Chondrocyte (in vitro differentiated cells): ENCODE measurements at regions not wholly inside any gene's neighbourhood (a gene's known extent, or its start where the extent isn't known, plus 50 kb on each side); places are given as distances from the start of the nearest gene placed in this dataset.
A peak's percentile ranks its signal among the peaks of the same experiment; 100 is the strongest.

Experiments
- DNase-seq: peaks from one replicate; pipeline ENCODE4 v3.0.0; 2021; ENCODE audit warnings: mixed read lengths, low spot score
- H3K27ac Mint-ChIP-seq: one replicate; pipeline ENCODE4 v1.8.0; 2021; ENCODE audit warnings: mild to moderate bottlenecking, moderate library complexity, mixed read lengths; ENCODE audit not compliant: unreplicated experiment
- H3K27me3 Mint-ChIP-seq: 2 replicates; pipeline ENCODE4 v1.8.0; 2021; ENCODE audit warnings: low read depth, mixed read lengths
- H3K36me3 Mint-ChIP-seq: 2 replicates; pipeline ENCODE4 v1.8.0; 2021; ENCODE audit warnings: low read depth, mixed read lengths
- H3K4me1 Mint-ChIP-seq: 2 replicates; pipeline ENCODE4 v1.8.0; 2021; ENCODE audit warnings: low read depth, mild to moderate bottlenecking, mixed read lengths
- H3K4me3 Mint-ChIP-seq: one replicate; pipeline ENCODE4 v1.8.0; 2021; ENCODE audit warnings: mild to moderate bottlenecking, moderate library complexity, mixed read lengths; ENCODE audit not compliant: unreplicated experiment
- H3K9me3 Mint-ChIP-seq: 2 replicates; pipeline ENCODE4 v1.8.0; 2021; ENCODE audit warnings: low read depth, mixed read lengths
- TF ChIP-seq, protein P1 (sequence below): fragments of 200-600 bp; sonication (generic); IDR thresholded peaks from 2 replicates; pipeline ENCODE4 v1.5.0; 2021; ENCODE audit warnings: antibody characterized with exemption, mild to moderate bottlenecking, moderate library complexity

DNA sequence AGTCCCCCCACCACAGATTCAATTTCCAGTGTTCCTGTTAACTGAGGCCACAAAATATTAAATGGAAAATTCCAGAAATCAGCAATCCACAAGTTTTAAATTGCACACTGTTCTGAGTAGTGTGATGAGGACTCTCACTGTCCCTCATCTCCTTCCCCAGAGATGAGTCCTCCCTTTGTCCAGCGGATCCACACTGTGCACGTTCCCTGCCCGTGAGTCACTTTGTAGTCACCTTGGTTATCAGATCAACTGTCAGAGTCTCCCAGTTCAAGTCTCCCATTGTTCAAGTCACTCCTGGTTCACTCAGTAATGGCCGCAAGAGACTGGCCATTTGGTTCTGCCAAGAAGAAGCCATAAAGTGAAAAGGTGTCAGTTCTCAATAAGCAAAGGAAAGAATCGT, 168.6 kb upstream of the AFDN start:
- no peak overlapping the region for H3K27ac Mint-ChIP-seq
- TF ChIP-seq, protein P1, sequence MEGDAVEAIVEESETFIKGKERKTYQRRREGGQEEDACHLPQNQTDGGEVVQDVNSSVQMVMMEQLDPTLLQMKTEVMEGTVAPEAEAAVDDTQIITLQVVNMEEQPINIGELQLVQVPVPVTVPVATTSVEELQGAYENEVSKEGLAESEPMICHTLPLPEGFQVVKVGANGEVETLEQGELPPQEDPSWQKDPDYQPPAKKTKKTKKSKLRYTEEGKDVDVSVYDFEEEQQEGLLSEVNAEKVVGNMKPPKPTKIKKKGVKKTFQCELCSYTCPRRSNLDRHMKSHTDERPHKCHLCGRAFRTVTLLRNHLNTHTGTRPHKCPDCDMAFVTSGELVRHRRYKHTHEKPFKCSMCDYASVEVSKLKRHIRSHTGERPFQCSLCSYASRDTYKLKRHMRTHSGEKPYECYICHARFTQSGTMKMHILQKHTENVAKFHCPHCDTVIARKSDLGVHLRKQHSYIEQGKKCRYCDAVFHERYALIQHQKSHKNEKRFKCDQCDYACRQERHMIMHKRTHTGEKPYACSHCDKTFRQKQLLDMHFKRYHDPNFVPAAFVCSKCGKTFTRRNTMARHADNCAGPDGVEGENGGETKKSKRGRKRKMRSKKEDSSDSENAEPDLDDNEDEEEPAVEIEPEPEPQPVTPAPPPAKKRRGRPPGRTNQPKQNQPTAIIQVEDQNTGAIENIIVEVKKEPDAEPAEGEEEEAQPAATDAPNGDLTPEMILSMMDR = no peak
- H3K4me1 Mint-ChIP-seq = peaks cover 13% of the 10 kb centered on the region
- H3K36me3 Mint-ChIP-seq = peaks cover 2% of the 10 kb centered on the region
- DNase-seq = no peak
- peaks cover 2% of the 10 kb centered on the region for H3K27me3 Mint-ChIP-seq
- H3K9me3 Mint-ChIP-seq = no peaks in the 10 kb centered on the region
- H3K4me3 Mint-ChIP-seq = no peak overlapping the region

DNA sequence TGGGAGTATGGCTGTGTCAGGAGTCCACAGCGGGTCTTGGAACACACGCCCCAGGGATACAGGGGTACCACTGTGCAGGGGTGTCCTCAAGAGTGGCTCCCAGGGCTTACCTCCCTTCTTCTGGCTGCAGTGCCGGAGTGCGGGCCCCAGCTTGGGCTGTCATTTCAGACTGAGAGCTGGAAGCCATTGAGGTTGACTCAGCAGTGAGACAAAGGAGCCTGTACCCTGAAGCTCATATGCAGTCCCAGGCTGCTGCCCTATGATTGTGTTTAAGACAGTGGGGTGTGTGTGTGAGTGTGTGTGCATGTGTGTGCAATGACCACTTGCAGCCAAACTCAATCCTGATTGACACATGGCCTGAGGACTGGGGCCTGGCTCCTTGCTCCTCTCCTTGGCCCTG, 167.7 kb upstream of the AFDN start:
- Mint-ChIP-seq H3K27me3 (no peaks in the 10 kb centered on the region), H3K36me3 (no peaks in the 10 kb centered on the region), H3K4me1 (peaks cover 13% of the 10 kb centered on the region), H3K9me3 (no peaks in the 10 kb centered on the region), H3K27ac (no peak overlapping the region), H3K4me3 (no peak overlapping the region)
- peak; percentile 43 for DNase-seq
- TF ChIP-seq, protein P1 = no peak

DNA sequence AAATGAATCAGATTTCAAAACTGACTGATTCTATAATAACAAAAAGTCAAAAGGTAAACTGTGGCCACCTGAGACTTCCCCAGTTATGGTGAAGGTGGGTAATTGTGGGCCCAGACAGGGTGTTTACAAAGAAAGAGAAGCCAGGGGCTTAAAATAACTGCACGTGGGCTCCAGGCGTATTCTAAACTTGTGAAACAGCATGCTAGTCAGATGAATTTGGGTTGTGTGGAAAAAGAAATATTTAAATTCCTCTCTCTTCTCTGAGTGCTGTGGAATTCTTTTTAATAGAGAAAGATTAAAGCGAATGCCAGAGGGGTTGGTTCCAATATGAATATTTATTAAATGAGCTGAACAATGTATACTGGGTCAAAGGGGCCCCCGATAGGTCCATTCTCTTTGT, 166.3 kb upstream of the AFDN start:
- Mint-ChIP-seq H3K9me3 (no peaks in the 10 kb centered on the region), H3K27ac (no peak overlapping the region), H3K27me3 (peaks cover 10% of the 10 kb centered on the region), H3K36me3 (no peaks in the 10 kb centered on the region), H3K4me1 (peaks cover 13% of the 10 kb centered on the region), H3K4me3 (no peak overlapping the region)
- DNase-seq = no peak
- TF ChIP-seq, protein P1 = no peak

DNA sequence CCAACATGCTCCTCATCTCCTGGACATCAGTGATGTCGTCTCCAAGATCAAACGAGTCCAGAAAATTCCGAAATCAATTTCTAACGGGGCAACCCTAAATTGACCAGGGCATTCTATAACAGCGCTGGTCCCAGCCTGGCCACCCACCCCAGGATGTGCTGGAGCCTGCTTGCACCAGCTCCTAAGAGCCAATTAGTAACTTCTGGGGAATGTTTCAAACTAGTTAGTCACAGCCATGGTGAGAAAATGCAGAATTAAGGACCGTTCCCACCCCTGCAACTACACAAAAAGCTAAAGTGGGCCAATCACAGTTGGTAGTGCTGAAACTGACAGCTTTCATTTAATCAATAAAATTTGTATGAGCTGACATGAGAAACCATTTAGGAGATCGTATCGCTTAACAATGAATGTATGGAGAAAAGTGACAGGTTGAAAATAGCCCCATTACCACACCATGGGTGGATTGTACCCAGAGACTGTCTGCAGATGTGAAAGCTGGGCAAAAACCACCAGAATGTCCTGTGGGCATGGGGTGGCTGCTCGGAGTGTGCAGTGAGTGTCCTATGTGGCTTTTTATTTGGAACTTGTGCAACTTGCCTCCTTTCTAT, 165.7 kb upstream of the AFDN start:
- Mint-ChIP-seq H3K9me3 (no peaks in the 10 kb centered on the region), H3K27ac (no peak overlapping the region)

DNA sequence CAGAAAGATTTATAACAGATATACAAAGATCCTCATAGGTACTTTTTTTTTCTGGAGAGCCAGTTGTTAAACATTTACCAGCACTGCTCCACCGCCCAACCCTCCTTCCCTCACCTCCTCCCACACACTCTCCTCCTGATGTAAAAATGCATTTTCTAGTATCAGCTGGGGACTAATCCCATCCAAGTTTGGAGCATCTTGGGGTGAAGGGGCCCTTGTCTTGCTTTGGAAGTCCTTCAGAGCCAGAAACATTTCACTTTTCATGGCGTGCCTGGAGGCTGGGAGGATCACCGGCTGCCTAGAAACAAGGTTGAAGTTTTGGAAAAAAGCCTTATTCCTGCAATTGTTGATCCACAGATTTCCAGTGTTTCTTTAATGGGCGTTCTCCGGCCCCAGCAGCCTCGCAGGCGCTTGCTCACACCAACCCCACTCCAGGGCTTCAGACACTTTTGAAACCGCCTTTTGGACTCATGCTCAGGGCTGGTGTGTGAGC, 165.1 kb upstream of the AFDN start:
- Mint-ChIP-seq H3K9me3 (no peaks in the 10 kb centered on the region), H3K4me3 (no peak overlapping the region)

More for the DNA sequence above, 165.7 kb upstream of the AFDN start:
- Mint-ChIP-seq H3K27me3 (peaks cover 16% of the 10 kb centered on the region), H3K4me3 (no peak overlapping the region), H3K4me1 (peaks cover 13% of the 10 kb centered on the region), H3K36me3 (no peaks in the 10 kb centered on the region)
- TF ChIP-seq, protein P1 = no peak
- DNase-seq = no peak

More for the DNA sequence above, 165.1 kb upstream of the AFDN start:
- no peaks in the 10 kb centered on the region for H3K36me3 Mint-ChIP-seq
- DNase-seq = peak; percentile 32
- H3K27me3 Mint-ChIP-seq = peaks cover 20% of the 10 kb centered on the region
- TF ChIP-seq, protein P1 = no peak
- H3K27ac Mint-ChIP-seq = no peak overlapping the region
- peaks cover 13% of the 10 kb centered on the region for H3K4me1 Mint-ChIP-seq
